ENCODE measurements at regions not wholly inside any gene's neighbourhood (a gene's known extent, or its start where the extent isn't known, plus 50 kb on each side); places are given as distances from the start of the nearest gene placed in this dataset.
"Not testable (repeated sequence)": the region's sequence is repeated elsewhere in the genome, so short reads cannot be mapped to it uniquely, and the experiment has no call there.

DNA sequence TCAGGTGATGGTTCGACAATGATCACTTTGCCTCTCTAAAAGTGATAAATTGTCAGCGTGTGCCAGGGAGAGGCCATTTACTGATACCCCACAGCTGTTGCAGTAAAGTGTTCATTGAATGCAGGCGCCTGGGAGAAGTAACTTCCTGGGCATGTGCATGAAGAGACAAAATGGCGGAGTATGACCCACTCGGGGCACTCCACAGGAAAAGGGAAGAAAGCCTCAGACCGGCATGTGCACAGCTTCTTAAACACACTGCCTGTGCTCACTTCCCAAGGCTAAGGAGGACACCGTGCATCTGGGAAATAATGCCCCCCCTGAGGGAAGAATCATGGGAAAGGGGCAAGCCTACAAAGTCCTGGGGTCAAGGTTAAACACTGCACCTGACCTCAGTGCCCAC, 329.5 kb downstream of the ICE1 start:
- TF ChIP-seq, protein P1, sequence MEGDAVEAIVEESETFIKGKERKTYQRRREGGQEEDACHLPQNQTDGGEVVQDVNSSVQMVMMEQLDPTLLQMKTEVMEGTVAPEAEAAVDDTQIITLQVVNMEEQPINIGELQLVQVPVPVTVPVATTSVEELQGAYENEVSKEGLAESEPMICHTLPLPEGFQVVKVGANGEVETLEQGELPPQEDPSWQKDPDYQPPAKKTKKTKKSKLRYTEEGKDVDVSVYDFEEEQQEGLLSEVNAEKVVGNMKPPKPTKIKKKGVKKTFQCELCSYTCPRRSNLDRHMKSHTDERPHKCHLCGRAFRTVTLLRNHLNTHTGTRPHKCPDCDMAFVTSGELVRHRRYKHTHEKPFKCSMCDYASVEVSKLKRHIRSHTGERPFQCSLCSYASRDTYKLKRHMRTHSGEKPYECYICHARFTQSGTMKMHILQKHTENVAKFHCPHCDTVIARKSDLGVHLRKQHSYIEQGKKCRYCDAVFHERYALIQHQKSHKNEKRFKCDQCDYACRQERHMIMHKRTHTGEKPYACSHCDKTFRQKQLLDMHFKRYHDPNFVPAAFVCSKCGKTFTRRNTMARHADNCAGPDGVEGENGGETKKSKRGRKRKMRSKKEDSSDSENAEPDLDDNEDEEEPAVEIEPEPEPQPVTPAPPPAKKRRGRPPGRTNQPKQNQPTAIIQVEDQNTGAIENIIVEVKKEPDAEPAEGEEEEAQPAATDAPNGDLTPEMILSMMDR (IDR thresholded peaks at IDR 0.05; ENCODE audit: control insufficient read depth, extremely low read depth, insufficient read depth) = no peak
- DNase-seq (ENCODE audit: low read depth) = no peak
- H3K4me3 ChIP-seq (ENCODE audit: low read depth, low read length) = no peak overlapping the region

- TF ChIP-seq, protein P1 (IDR thresholded peaks at IDR 0.05; ENCODE audit: control insufficient read depth, extremely low read depth, insufficient read depth) = no peak
- DNase-seq (ENCODE audit: low read depth) = no peak
- H3K4me3 ChIP-seq (ENCODE audit: low read depth, low read length) = no peak overlapping the region
These were observed 329.0 kb downstream of the ICE1 start for GRCh38 chr5:5751498-5751897.

DNA sequence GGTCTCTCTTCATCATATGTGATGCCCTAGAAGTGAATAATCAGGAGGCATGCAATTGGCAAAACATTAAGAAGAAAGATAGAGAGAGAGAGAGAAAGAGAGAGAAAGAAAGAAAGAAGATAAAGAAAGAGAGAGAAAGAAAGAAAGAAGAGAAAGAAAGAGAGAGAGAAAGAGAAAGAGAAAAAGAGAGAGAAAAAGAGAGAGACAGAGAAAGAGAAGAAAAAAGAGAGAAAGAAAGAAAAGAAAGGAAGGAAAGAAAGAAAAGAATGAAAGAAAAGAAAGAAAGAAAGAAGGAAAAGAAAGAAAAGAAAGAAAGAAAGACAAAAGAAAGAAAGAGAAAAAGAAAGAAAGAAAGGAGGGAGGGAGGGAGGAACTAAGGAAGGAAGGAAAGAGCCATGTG, 318.9 kb downstream of the ICE1 start:
- H3K4me3 ChIP-seq (ENCODE audit: low read depth, low read length) = no peak overlapping the region
- no peak for DNase-seq (ENCODE audit: low read depth)
- TF ChIP-seq, protein P1 (IDR thresholded peaks at IDR 0.05; ENCODE audit: control insufficient read depth, extremely low read depth, insufficient read depth) = no peak

DNA sequence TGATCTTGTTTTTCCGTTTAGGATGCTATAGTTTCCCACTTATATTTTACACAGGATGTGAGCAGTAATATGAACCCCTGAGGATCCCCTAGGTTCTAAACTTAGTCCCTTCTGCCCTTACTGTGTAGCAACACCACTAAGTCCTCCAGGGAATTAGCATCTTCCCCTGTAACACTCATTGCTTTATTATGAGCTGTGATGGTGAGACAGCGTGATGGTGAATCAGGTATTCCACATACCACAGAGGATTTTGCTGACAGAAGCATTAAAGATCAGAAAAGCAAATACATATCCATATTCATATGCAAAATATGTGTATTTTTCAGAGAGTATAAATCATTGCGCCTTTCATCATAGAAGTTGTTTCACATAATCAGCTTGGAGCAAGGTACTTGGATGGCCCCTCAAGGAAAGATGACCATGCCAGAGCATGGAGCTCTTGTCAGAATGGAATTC, 317.0 kb downstream of the ICE1 start:
- no peak for DNase-seq (ENCODE audit: low read depth)
- TF ChIP-seq, protein P1 (IDR thresholded peaks at IDR 0.05; ENCODE audit: control insufficient read depth, extremely low read depth, insufficient read depth) = no peak
- H3K4me3 ChIP-seq (ENCODE audit: low read depth, low read length) = no peak overlapping the region

- TF ChIP-seq, protein P1 (IDR thresholded peaks at IDR 0.05; ENCODE audit: control insufficient read depth, extremely low read depth, insufficient read depth) = no peak
- no peak overlapping the region for H3K4me3 ChIP-seq (ENCODE audit: low read depth, low read length)
- no peak for DNase-seq (ENCODE audit: low read depth)
These were observed 316.5 kb downstream of the ICE1 start for GRCh38 chr5:5738797-5739489.

DNA sequence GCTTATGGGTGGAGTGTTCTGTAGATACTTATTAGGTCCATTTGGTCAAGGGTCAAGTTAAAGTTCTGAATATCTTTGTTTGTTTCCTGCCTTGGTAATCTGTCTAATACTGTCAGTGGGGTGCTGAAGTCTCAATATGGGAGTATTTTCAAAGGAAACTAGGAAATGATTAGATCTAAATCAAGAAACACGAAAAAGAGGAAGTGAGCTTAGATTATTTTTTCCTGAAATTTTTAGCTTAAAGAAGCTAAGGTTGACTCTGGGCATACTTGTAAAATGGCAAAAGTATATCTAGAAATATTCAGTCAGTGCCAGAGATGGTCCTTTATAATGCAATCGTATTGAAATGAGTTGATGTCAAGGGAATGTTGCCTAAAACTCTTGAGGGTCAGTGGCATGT, 313.5 kb downstream of the ICE1 start:
- TF ChIP-seq, protein P1 (IDR thresholded peaks at IDR 0.05; ENCODE audit: control insufficient read depth, extremely low read depth, insufficient read depth) = no peak
- no peak overlapping the region for H3K4me3 ChIP-seq (ENCODE audit: low read depth, low read length)
- DNase-seq (ENCODE audit: low read depth) = no peak

DNA sequence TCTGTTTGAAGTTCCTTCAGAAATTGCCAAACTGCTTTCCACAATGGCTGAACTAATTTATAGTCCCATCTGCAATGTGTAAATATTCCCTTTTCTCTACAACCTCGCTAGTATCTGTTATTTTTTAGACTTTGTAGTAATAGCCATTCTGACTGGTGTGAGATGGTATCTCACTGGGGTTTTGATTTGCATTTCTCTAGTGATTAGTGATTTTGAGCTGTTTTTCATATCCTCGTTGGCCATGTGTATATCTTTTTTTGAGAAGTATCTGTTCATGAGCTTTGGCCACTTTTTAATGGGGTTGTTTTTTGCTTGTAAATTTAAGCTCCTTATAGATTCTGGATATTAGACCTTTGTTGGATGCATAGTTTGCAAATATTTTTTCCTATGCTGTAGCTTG, 310.6 kb downstream of the ICE1 start:
- DNase-seq (ENCODE audit: low read depth); H3K4me3 ChIP-seq (ENCODE audit: low read depth, low read length): not testable (repeated sequence)
